GM13976 (cell line): ENCODE measurements at regions not wholly inside any gene's neighbourhood (a gene's known extent, or its start where the extent isn't known, plus 50 kb on each side); places are given as distances from the start of the nearest gene placed in this dataset.

Experiments used
- DNase-seq: peaks from one replicate; pipeline ENCODE4 v3.0.0; 2012; ENCODE audit warnings: low spot score
- CTCF ChIP-seq: IDR thresholded peaks from 2 replicates; pipeline ENCODE4 v1.5.1; 2012; ENCODE audit warnings: borderline replicate concordance, mild to moderate bottlenecking; ENCODE audit not compliant: insufficient read depth; ENCODE audit errors: extremely low read depth, missing control alignments, control extremely low read depth
- in situ Hi-C: fragments of 300-500 bp; cut with MboI; formaldehyde crosslinking; loops from one replicate; pipeline ENCODE4 v1.12.0; 2022; ENCODE audit warnings: low sequenced_read_pairs, mixed read lengths, inconsistent platforms; ENCODE audit not compliant: unreplicated experiment

- in situ Hi-C loops, result loop anchor here (25.0 kb wide), 1 partner anchor 634 kb away; no protein-coding TSS in a partner anchor
- no peak for DNase-seq
- no peak for TF ChIP-seq CTCF
Observed at GRCh38 chr3:24953060-24953771, 458.6 kb upstream of the THRB start.

GRCh38 chr3:24956613-24957012 is 462.0 kb upstream of the THRB start:
- no peak for DNase-seq
- no peak for TF ChIP-seq CTCF
- in situ Hi-C loops, result loop anchor here (25.0 kb wide), 1 partner anchor 631 kb away; no protein-coding TSS in a partner anchor

- no peak for TF ChIP-seq CTCF
- in situ Hi-C loops, result loop anchor here (25.0 kb wide), 1 partner anchor 629 kb away; no protein-coding TSS in a partner anchor
Observed at GRCh38 chr3:24958271-24958670, 463.6 kb upstream of the THRB start.

GRCh38 chr3:24958910-24959447 is 464.3 kb upstream of the THRB start:
- TF ChIP-seq CTCF, result no peak
- DNase-seq, result no peak
- in situ Hi-C loops, result loop anchor here (25.0 kb wide), 1 partner anchor 628 kb away; no protein-coding TSS in a partner anchor

More at GRCh38 chr3:24958271-24958670, 463.6 kb upstream of the THRB start:
- no peak for DNase-seq

- peak; percentile 37 for TF ChIP-seq CTCF
- in situ Hi-C loops, result loop anchor here (25.0 kb wide), 1 partner anchor 623 kb away; no protein-coding TSS in a partner anchor
- no peak for DNase-seq
Observed at GRCh38 chr3:24963762-24964625, 464.1 kb upstream of the RARB start.

- in situ Hi-C loops, result loop anchor here (25.0 kb wide), 1 partner anchor 621 kb away; no protein-coding TSS in a partner anchor
- no peak for DNase-seq
- no peak for TF ChIP-seq CTCF
Observed at GRCh38 chr3:24965706-24966385, 462.2 kb upstream of the RARB start.
